ENCODE measurements at regions not wholly inside any gene's neighbourhood (a gene's known extent, or its start where the extent isn't known, plus 50 kb on each side); places are given as distances from the start of the nearest gene placed in this dataset.

DNA sequence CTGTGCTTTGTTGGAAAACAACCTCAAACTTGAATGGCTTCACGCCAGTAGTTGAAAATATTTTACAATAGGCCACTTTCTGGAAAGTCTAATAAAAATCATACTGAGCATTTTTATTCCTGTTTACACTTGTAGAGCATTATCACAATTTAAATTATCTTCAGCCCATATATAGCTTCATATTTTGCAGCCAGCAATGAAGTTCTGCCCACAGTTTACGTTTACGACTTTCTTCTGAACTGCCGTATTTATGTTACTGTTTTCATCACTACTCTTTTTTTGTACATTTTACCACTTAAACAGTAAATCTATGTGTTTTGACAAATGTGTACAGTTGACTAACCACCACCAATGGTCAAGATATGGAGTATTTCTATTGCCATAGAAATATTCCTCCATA is 86.2 kb downstream of the COPS8 start:
- Histone ChIP-seq H3K27ac (ENCODE audit: insufficient read depth, low read depth, low read length) (no peak overlapping the region), H3K27me3 (ENCODE audit: control insufficient read depth in 2 of 2, insufficient read depth in 2 of 2, low read length in 2 of 2) (no peaks in the 10 kb centered on the region), H3K4me2 (ENCODE audit: insufficient read depth, low read length) (no peak overlapping the region), H2AFZ (ENCODE audit: low read depth, low read length) (no peak overlapping the region), H3K9me1 (replicated peaks; ENCODE audit: control insufficient read depth, extremely low read depth, insufficient read depth, low read length) (no peaks in the 10 kb centered on the region), H3K4me3 (replicated peaks in 1 of 3; ENCODE audit: insufficient read depth in 1 of 3, low read depth in 1 of 3, low read length in 3 of 3) (no peak overlapping the region), H3K9me3 (replicated peaks; ENCODE audit: control insufficient read depth, insufficient read depth, low read length) (no peaks in the 10 kb centered on the region), H3K4me1 (ENCODE audit: control insufficient read depth, extremely low read depth, insufficient read depth, low read length) (no peaks in the 10 kb centered on the region), H3K79me2 (ENCODE audit: control insufficient read depth, insufficient read depth, low read length) (no peaks in the 10 kb centered on the region), H4K20me1 (replicated peaks; ENCODE audit: control insufficient read depth, extremely low read depth, insufficient read depth, low read length) (no peaks in the 10 kb centered on the region), H3K36me3 (ENCODE audit: control insufficient read depth in 2 of 2, extremely low read depth in 1 of 2, insufficient read depth in 2 of 2, low read length in 2 of 2) (no peaks in the 10 kb centered on the region), H3K9ac (replicated peaks; ENCODE audit: extremely low read depth, insufficient read depth, low read length) (no peak overlapping the region)
- FAIRE-seq (no peak), DNase-seq (ENCODE audit: low read depth, low spot score) (no peak)
- CTCF ChIA-PET: no interaction called here
- dilution Hi-C loops (cut with MboI; ENCODE audit: extremely low pct_ligation_motif_present, low sequenced_read_pairs) (no loop called here), intact Hi-C loops (cut with micrococcal nuclease) (no loop called here)
- no TSS peak for BruUV-seq (replicated peaks)
- TF ChIP-seq JUN (IDR thresholded peaks at IDR 0.05; ENCODE audit: borderline replicate concordance, insufficient read depth, insufficient read length, low read depth): no peak
- TF ChIP-seq, protein P1, sequence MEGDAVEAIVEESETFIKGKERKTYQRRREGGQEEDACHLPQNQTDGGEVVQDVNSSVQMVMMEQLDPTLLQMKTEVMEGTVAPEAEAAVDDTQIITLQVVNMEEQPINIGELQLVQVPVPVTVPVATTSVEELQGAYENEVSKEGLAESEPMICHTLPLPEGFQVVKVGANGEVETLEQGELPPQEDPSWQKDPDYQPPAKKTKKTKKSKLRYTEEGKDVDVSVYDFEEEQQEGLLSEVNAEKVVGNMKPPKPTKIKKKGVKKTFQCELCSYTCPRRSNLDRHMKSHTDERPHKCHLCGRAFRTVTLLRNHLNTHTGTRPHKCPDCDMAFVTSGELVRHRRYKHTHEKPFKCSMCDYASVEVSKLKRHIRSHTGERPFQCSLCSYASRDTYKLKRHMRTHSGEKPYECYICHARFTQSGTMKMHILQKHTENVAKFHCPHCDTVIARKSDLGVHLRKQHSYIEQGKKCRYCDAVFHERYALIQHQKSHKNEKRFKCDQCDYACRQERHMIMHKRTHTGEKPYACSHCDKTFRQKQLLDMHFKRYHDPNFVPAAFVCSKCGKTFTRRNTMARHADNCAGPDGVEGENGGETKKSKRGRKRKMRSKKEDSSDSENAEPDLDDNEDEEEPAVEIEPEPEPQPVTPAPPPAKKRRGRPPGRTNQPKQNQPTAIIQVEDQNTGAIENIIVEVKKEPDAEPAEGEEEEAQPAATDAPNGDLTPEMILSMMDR (IDR thresholded peaks at IDR 0.05; ENCODE audit: extremely low read depth in 1 of 2, insufficient read depth in 1 of 2, low read depth in 1 of 2, low read length in 2 of 2): no peak
- POLR2A ChIA-PET: interaction anchor here (0.6 kb wide), 1 partner anchor 15 kb away, joined by 3 read pairs; no protein-coding TSS in a partner anchor

GRCh38 chr2:237177052-237177451 is 91.4 kb downstream of the COPS8 start:
- Histone ChIP-seq H3K79me2 (ENCODE audit: control insufficient read depth, insufficient read depth, low read length) (no peaks in the 10 kb centered on the region), H3K9ac (replicated peaks; ENCODE audit: extremely low read depth, insufficient read depth, low read length) (no peak overlapping the region), H3K27me3 (ENCODE audit: control insufficient read depth in 2 of 2, insufficient read depth in 2 of 2, low read length in 2 of 2) (no peaks in the 10 kb centered on the region), H3K4me3 (replicated peaks in 1 of 3; ENCODE audit: insufficient read depth in 1 of 3, low read depth in 1 of 3, low read length in 3 of 3) (no peak overlapping the region), H3K9me1 (replicated peaks; ENCODE audit: control insufficient read depth, extremely low read depth, insufficient read depth, low read length) (no peaks in the 10 kb centered on the region), H3K27ac (ENCODE audit: insufficient read depth, low read depth, low read length) (no peak overlapping the region), H3K9me3 (replicated peaks; ENCODE audit: control insufficient read depth, insufficient read depth, low read length) (no peaks in the 10 kb centered on the region), H3K36me3 (ENCODE audit: control insufficient read depth in 2 of 2, extremely low read depth in 1 of 2, insufficient read depth in 2 of 2, low read length in 2 of 2) (no peaks in the 10 kb centered on the region), H3K4me1 (ENCODE audit: control insufficient read depth, extremely low read depth, insufficient read depth, low read length) (no peaks in the 10 kb centered on the region), H2AFZ (ENCODE audit: low read depth, low read length) (no peak overlapping the region), H4K20me1 (replicated peaks; ENCODE audit: control insufficient read depth, extremely low read depth, insufficient read depth, low read length) (no peaks in the 10 kb centered on the region), H3K4me2 (ENCODE audit: insufficient read depth, low read length) (no peak overlapping the region)
- dilution Hi-C loops (cut with MboI; ENCODE audit: extremely low pct_ligation_motif_present, low sequenced_read_pairs): no loop called here
- CTCF ChIA-PET: no interaction called here
- TF ChIP-seq EZH2 (IDR thresholded peaks at IDR 0.05; ENCODE audit: borderline replicate concordance, low read depth, low read length, severe bottlenecking): no peak
- TF ChIP-seq, protein P2, sequence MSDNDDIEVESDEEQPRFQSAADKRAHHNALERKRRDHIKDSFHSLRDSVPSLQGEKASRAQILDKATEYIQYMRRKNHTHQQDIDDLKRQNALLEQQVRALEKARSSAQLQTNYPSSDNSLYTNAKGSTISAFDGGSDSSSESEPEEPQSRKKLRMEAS (IDR thresholded peaks at IDR 0.05; ENCODE audit: insufficient read depth, insufficient read length): no peak
- no peak for TF ChIP-seq MYC (IDR thresholded peaks at IDR 0.05; ENCODE audit: low read depth, low read length)
- TF ChIP-seq GATA2 (IDR thresholded peaks at IDR 0.05; ENCODE audit: insufficient read depth, insufficient read length, low read depth, low read length): no peak
- TF ChIP-seq, protein P1 (IDR thresholded peaks at IDR 0.05; ENCODE audit: extremely low read depth in 1 of 2, insufficient read depth in 1 of 2, low read depth in 1 of 2, low read length in 2 of 2): no peak
- intact Hi-C loops (cut with micrococcal nuclease): no loop called here
- POLR2A ChIA-PET: no interaction called here
- no TSS peak for BruUV-seq (replicated peaks)
- FAIRE-seq (no peak), DNase-seq (ENCODE audit: low read depth, low spot score) (no peak)
